Esophagus muscularis mucosa (tissue), 3 donors: ENCODE measurements at regions not wholly inside any gene's neighbourhood (a gene's known extent, or its start where the extent isn't known, plus 50 kb on each side); places are given as distances from the start of the nearest gene placed in this dataset.

Experiments used
- POLR2A ChIP-seq: fragments of 450-650 bp; IDR thresholded peaks from one replicate; pipeline ENCODE4 v1.6.1; 2017; ENCODE audit warnings: antibody characterized with exemption, moderate library complexity, mild to moderate bottlenecking, low read depth
- TF ChIP-seq, protein P1 (sequence below), 3 experiments: fragments of 200-600 bp in 2 of 3; fragments of 450-650 bp in 1 of 3; sonication (generic) in 2 of 3; IDR thresholded peaks; one replicate each; pipeline ENCODE4 v1.5.1; 2017 to 2019; ENCODE audit warnings: antibody characterized with exemption in 3 of 3, mild to moderate bottlenecking in 2 of 3, moderate library complexity in 1 of 3

DNA sequence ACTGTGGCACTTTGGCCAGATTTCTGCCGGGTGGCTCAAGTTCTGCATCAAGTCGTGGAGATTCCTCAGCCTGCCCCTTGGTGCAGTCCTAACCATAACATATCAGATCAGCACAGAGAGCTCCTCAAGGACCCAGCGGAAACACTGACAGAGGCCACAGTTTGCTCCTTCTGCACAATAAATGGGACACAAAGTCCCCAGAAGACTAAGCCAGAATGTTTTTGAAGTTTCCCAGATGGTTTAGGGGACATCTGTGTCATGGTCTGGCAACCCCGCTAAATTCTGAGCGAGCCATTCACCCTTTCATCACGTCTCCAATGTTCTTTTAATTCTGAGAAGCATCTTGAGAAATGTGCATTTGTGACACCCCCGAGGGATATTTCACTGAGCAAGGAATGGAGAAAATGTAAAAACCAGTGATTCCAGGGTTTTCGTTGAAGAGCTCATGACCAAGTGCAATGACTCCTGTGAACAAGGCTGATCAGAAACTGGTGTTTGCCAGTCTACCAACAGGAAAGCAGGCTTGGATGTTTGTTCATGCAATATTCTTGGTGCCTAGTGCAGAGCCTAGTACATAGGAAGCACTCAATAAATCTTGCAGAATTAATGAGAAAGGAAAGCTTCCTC is 64.8 kb upstream of the LMCD1 start:
- TF ChIP-seq, protein P1, sequence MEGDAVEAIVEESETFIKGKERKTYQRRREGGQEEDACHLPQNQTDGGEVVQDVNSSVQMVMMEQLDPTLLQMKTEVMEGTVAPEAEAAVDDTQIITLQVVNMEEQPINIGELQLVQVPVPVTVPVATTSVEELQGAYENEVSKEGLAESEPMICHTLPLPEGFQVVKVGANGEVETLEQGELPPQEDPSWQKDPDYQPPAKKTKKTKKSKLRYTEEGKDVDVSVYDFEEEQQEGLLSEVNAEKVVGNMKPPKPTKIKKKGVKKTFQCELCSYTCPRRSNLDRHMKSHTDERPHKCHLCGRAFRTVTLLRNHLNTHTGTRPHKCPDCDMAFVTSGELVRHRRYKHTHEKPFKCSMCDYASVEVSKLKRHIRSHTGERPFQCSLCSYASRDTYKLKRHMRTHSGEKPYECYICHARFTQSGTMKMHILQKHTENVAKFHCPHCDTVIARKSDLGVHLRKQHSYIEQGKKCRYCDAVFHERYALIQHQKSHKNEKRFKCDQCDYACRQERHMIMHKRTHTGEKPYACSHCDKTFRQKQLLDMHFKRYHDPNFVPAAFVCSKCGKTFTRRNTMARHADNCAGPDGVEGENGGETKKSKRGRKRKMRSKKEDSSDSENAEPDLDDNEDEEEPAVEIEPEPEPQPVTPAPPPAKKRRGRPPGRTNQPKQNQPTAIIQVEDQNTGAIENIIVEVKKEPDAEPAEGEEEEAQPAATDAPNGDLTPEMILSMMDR (IDR thresholded peaks at IDR 0.05): no peak
- TF ChIP-seq POLR2A: no peak
